BLaER1 treated with 17β-estradiol and CSF1 and Interleukin-3, amounts not matched to agents 10 nM and 100 nM (cell line): ENCODE measurements at regions not wholly inside any gene's neighbourhood (a gene's known extent, or its start where the extent isn't known, plus 50 kb on each side); places are given as distances from the start of the nearest gene placed in this dataset.
"Not testable (repeated sequence)": the region's sequence is repeated elsewhere in the genome, so short reads cannot be mapped to it uniquely, and the experiment has no call there.

Experiments
- H3K27ac ChIP-seq, 11 experiments: shearing (Covaris generic); formaldehyde crosslinking; 2 replicates each; pipeline ENCODE4 v1.8.1; 2022
- H3K27me3 ChIP-seq, 11 experiments: shearing (Covaris generic); formaldehyde crosslinking; 2 replicates each; pipeline ENCODE4 v1.8.1; 2022
- H3K36me3 ChIP-seq, 11 experiments: shearing (Covaris generic); formaldehyde crosslinking; 2 replicates each; pipeline ENCODE4 v1.8.1; 2022
- H3K4me1 ChIP-seq, 10 experiments: shearing (Covaris generic); formaldehyde crosslinking; 2 replicates each; pipeline ENCODE4 v1.8.1; 2022
- H3K4me2 ChIP-seq, 11 experiments: shearing (Covaris generic); formaldehyde crosslinking; 2 replicates each; pipeline ENCODE4 v1.8.1; 2022
- H3K4me3 ChIP-seq, 10 experiments: shearing (Covaris generic); formaldehyde crosslinking; 2 replicates each; pipeline ENCODE4 v1.8.1; 2022
- H3K9ac ChIP-seq, 11 experiments: shearing (Covaris generic); formaldehyde crosslinking; 2 replicates each; pipeline ENCODE4 v1.8.1; 2022
- H3K9me3 ChIP-seq, 11 experiments: shearing (Covaris generic); formaldehyde crosslinking; replicated peaks in 1 of 11; 2 replicates each; pipeline ENCODE4 v1.8.1; 2022
- H4K20me1 ChIP-seq, 11 experiments: shearing (Covaris generic); formaldehyde crosslinking; 2 replicates each; pipeline ENCODE4 v1.8.1; 2022
- Cebpa-rat ChIP-seq, 11 experiments: shearing (Covaris generic); IDR thresholded peaks; 2 replicates each; pipeline ENCODE4 v1.8.1; 2022

DNA sequence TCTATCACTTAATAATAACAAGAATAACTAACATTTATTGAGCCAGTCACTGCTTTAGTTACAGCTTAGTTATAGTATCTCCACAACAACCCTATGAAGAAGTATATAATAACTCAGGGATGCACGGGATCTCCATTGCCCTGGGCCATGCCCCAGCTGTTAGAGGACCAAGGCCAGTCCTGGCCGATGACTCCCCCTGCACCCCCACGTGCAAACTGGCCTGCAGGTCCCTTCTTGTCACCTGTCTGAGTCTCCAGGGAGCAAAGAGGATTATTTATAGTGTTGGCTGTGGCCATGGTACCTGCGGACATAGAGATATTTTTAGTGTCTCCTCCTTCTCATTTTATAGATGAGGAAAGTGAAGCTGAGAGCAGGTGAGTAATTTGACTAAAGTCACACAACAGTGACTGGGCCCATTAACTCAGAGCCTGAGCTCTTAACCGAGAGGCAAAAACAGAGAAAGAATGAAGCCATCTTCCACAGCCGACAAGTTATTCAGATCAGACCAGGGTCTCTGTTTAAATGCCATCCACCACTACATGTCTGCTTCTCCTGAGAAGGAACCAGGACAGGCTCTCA is 94.4 kb downstream of the TMEM215 start:
- H3K36me3 ChIP-seq = no peaks in the 10 kb centered on the region
- no peak for TF ChIP-seq Cebpa-rat (IDR thresholded peaks at IDR 0.05)
- H3K4me1 ChIP-seq = peaks cover 0 to 22% (median 11%) of the 10 kb centered on the region in 10 experiments; a peak in 9 of 20 replicates
- no peak overlapping the region for H3K4me3 ChIP-seq
- no peaks in the 10 kb centered on the region; a peak in 1 of 22 replicates for H3K27me3 ChIP-seq
- no peaks in the 10 kb centered on the region for H4K20me1 ChIP-seq
- H3K4me2 ChIP-seq = no peak overlapping the region
- H3K9ac ChIP-seq = no peak overlapping the region
- H3K9me3 ChIP-seq = no peaks in the 10 kb centered on the region
- no peak overlapping the region for H3K27ac ChIP-seq

- Histone ChIP-seq H3K27ac (no peak overlapping the region), H3K4me3 (no peak overlapping the region), H3K4me1 (peaks cover 0 to 10% (median 2%) of the 10 kb centered on the region in 10 experiments; a peak in 4 of 20 replicates), H3K4me2 (no peak overlapping the region), H3K9ac (no peak overlapping the region), H3K36me3 (no peaks in the 10 kb centered on the region), H3K9me3 (no peaks in the 10 kb centered on the region), H3K27me3 (no peaks in the 10 kb centered on the region), H4K20me1 (no peaks in the 10 kb centered on the region)
- TF ChIP-seq Cebpa-rat (IDR thresholded peaks at IDR 0.05) = no peak
Measured at GRCh38 chr9:32879335-32879734, 96.0 kb downstream of the TMEM215 start.

DNA sequence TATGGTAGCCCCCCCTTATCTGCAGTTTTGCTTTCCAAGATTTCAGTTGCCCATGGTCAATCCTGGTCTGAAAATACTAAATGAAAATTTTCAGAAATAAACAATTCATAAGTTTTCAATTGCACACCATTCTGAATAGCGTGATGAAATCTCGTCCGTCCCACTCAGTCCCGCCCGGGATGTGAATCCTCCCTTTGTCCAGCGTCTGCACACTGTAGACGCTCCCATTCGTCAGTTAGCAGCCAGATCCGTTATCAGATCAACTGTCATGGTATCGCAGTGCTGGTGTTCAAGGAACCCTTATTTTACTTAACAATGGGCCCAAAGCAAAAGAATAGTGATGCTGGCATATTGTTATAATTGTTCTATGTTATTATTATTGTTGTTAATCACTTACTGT is 98.6 kb downstream of the TMEM215 start:
- H3K9me3 ChIP-seq = no peaks in the 10 kb centered on the region
- no peak overlapping the region for H3K4me2 ChIP-seq

GRCh38 chr9:32882705-32883104 is 99.4 kb downstream of the TMEM215 start:
- TF ChIP-seq Cebpa-rat (IDR thresholded peaks at IDR 0.05) = no peak
- Histone ChIP-seq H4K20me1 (no peaks in the 10 kb centered on the region), H3K36me3 (no peaks in the 10 kb centered on the region), H3K4me3 (no peak overlapping the region), H3K27ac (no peak overlapping the region), H3K9ac (no peak overlapping the region), H3K9me3 (no peaks in the 10 kb centered on the region), H3K4me1 (no peaks in the 10 kb centered on the region), H3K27me3 (no peaks in the 10 kb centered on the region), H3K4me2 (no peak overlapping the region)

More for the DNA sequence above, 98.6 kb downstream of the TMEM215 start:
- no peaks in the 10 kb centered on the region for H3K27me3 ChIP-seq
- no peaks in the 10 kb centered on the region for H4K20me1 ChIP-seq
- no peak overlapping the region for H3K4me3 ChIP-seq
- H3K9ac ChIP-seq = no peak overlapping the region
- no peak for TF ChIP-seq Cebpa-rat (IDR thresholded peaks at IDR 0.05)
- H3K4me1 ChIP-seq = peaks cover 0 to 3% (median 1%) of the 10 kb centered on the region in 10 experiments; a peak in 4 of 20 replicates
- no peak overlapping the region for H3K27ac ChIP-seq
- H3K36me3 ChIP-seq = no peaks in the 10 kb centered on the region

DNA sequence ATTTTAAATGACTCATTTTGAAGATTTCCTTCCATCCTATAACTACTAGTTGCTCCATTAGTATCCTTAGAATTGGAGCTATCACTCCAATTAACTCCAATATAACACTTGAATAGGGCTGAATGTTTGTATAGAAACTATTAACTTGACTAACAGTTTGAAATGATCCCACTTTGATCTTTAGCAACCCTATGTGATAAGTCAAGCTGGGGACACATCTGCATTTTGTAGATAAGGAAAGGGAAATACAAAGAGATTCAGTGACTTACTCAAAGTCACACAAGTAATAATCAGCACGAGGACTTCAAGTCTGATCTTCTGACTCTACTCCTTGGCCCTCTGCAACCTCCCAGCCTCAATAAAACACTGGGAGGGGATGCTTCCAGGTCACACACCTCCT is 101.1 kb downstream of the TMEM215 start:
- no peaks in the 10 kb centered on the region for H3K36me3 ChIP-seq

GRCh38 chr9:32886021-32886420 is 102.7 kb downstream of the TMEM215 start:
- no peak overlapping the region for H3K27ac ChIP-seq
- no peak for TF ChIP-seq Cebpa-rat (IDR thresholded peaks at IDR 0.05)
- H4K20me1 ChIP-seq = no peaks in the 10 kb centered on the region
- H3K9me3 ChIP-seq = no peaks in the 10 kb centered on the region
- H3K4me2 ChIP-seq = no peak overlapping the region
- no peak overlapping the region for H3K4me3 ChIP-seq
- no peaks in the 10 kb centered on the region for H3K36me3 ChIP-seq
- H3K9ac ChIP-seq = no peak overlapping the region
- H3K27me3 ChIP-seq = no peaks in the 10 kb centered on the region
- H3K4me1 ChIP-seq = no peaks in the 10 kb centered on the region

More for the DNA sequence above, 101.1 kb downstream of the TMEM215 start:
- Histone ChIP-seq H3K4me3 (no peak overlapping the region), H3K4me2 (no peak overlapping the region), H3K4me1 (no peaks in the 10 kb centered on the region), H4K20me1 (no peaks in the 10 kb centered on the region), H3K27me3 (no peaks in the 10 kb centered on the region), H3K9me3 (no peaks in the 10 kb centered on the region), H3K27ac (no peak overlapping the region), H3K9ac (no peak overlapping the region)
- no peak for TF ChIP-seq Cebpa-rat (IDR thresholded peaks at IDR 0.05)

DNA sequence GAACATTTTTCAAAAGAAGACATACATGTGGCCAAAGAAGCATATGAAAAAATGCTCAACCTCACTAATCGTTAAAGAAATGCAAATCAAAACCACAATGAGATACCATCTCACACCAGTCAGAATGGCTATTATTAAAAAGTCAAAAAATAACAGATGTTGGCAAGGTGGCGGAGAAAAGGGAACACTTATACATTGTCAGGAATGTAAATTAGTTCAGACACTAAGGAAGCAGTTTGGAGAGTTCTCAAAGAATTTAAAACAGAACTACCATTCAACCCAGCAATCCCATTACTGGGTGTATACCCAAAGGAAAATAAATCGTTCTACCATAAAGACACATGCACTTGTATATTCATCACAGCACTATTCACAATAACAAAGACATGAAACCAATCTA is 106.9 kb downstream of the APTX start:
- not testable (repeated sequence) for H3K36me3 ChIP-seq, H3K4me1 ChIP-seq, H3K9ac ChIP-seq, H3K4me3 ChIP-seq, H3K27ac ChIP-seq, H3K27me3 ChIP-seq, H4K20me1 ChIP-seq, H3K4me2 ChIP-seq
- peaks cover 0 to 18% (median 10%) of the 10 kb centered on the region in 11 experiments; a peak in 16 of 22 replicates for H3K9me3 ChIP-seq

- H3K4me1 ChIP-seq = peaks cover 0 to 15% (median 0%) of the 10 kb centered on the region in 10 experiments; a peak in 6 of 20 replicates
- no peak overlapping the region for H3K27ac ChIP-seq
- H3K4me3 ChIP-seq = no peak overlapping the region
- no peaks in the 10 kb centered on the region for H4K20me1 ChIP-seq
- peaks cover 0 to 32% (median 0%) of the 10 kb centered on the region in 11 experiments; a peak in 5 of 22 replicates for H3K27me3 ChIP-seq
- peaks cover 0 to 28% (median 13%) of the 10 kb centered on the region in 11 experiments; a peak in 16 of 22 replicates for H3K9me3 ChIP-seq
- TF ChIP-seq Cebpa-rat (IDR thresholded peaks at IDR 0.05) = no peak
- no peak overlapping the region for H3K9ac ChIP-seq
- H3K36me3 ChIP-seq = no peaks in the 10 kb centered on the region
- H3K4me2 ChIP-seq = peak overlapping the region in 2 of 11 experiments; percentile 7 to 45; a peak in 3 of 22 replicates
Measured at GRCh38 chr9:32899181-32899580, 102.2 kb downstream of the APTX start.

GRCh38 chr9:32899761-32900160 is 101.7 kb downstream of the APTX start:
- Histone ChIP-seq H3K4me3 (no peak overlapping the region), H3K27me3 (peaks cover 0 to 38% (median 0%) of the 10 kb centered on the region in 11 experiments; a peak in 6 of 22 replicates), H3K4me2 (peak overlapping the region in 2 of 11 experiments; percentile 7 to 45; a peak in 3 of 22 replicates), H3K27ac (no peak overlapping the region), H3K4me1 (peaks cover 0 to 15% (median 0%) of the 10 kb centered on the region in 10 experiments; a peak in 6 of 20 replicates), H3K36me3 (no peaks in the 10 kb centered on the region), H3K9me3 (peaks cover 0 to 28% (median 13%) of the 10 kb centered on the region in 11 experiments; a peak in 16 of 22 replicates), H4K20me1 (no peaks in the 10 kb centered on the region), H3K9ac (no peak overlapping the region)
- TF ChIP-seq Cebpa-rat (IDR thresholded peaks at IDR 0.05) = no peak

GRCh38 chr9:32906213-32906612 is 95.2 kb downstream of the APTX start:
- peak overlapping the region in 6 of 11 experiments; percentile 29 to 59 (median 41); a peak in 10 of 22 replicates for H3K4me2 ChIP-seq
- no peak overlapping the region for H3K9ac ChIP-seq
- H4K20me1 ChIP-seq = no peaks in the 10 kb centered on the region; a peak in 1 of 22 replicates
- H3K27me3 ChIP-seq = peaks cover 0 to 76% (median 0%) of the 10 kb centered on the region in 11 experiments; a peak in 6 of 22 replicates
- no peak overlapping the region for H3K27ac ChIP-seq
- H3K4me1 ChIP-seq = peaks cover 0 to 17% (median 7%) of the 10 kb centered on the region in 10 experiments; a peak in 12 of 20 replicates
- no peaks in the 10 kb centered on the region for H3K36me3 ChIP-seq
- no peak overlapping the region for H3K4me3 ChIP-seq
- H3K9me3 ChIP-seq = peaks cover 0 to 32% (median 11%) of the 10 kb centered on the region in 11 experiments; a peak in 10 of 22 replicates
- TF ChIP-seq Cebpa-rat (IDR thresholded peaks at IDR 0.05) = no peak
